ENCODE measurements at regions not wholly inside any gene's neighbourhood (a gene's known extent, or its start where the extent isn't known, plus 50 kb on each side); places are given as distances from the start of the nearest gene placed in this dataset.

DNA sequence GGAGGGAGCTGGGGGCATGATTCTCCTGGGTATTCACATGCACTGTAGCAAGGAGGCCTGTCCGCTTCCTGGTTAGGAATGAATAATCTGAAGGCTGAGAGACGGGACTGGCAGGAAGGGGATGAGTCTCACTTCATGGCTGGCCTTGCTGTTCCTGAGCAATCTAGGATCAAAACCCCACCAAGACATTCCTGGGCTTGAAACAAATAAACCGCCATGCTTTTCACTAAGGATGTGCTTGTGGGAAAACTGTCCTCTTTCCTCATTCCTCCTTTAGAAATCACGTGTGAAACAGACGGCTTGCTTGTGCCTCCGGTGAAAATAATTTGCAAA, 132.8 kb downstream of the MACROH2A1 start:
- Histone ChIP-seq H3K23ac (ENCODE audit: low read depth, low read length, poor library complexity) (no peak overlapping the region), H3K14ac (ENCODE audit: low read length) (no peak overlapping the region), H2BK12ac (ENCODE audit: low read length) (no peak overlapping the region), H3K4me3 (ENCODE audit: low read length in 2 of 2) (no peak overlapping the region), H2AFZ (ENCODE audit: low read length) (no peak overlapping the region), H2BK15ac (ENCODE audit: low read length) (no peak overlapping the region), H3K27ac (replicated peaks; ENCODE audit: low read length) (no peak overlapping the region), H4K91ac (ENCODE audit: low read depth, low read length, poor library complexity) (no peak overlapping the region), H3K27me3 (ENCODE audit: control insufficient read depth in 3 of 3, insufficient read depth in 3 of 3, low read depth in 1 of 3, low read length in 3 of 3) (peaks cover 0 to 38% (median 2%) of the 10 kb centered on the region in 3 experiments), H3K9me3 (replicated peaks in 1 of 2; ENCODE audit: control insufficient read depth in 2 of 2, insufficient read depth in 1 of 2, low read depth in 1 of 2, low read length in 2 of 2) (no peaks in the 10 kb centered on the region), H3K4me1 (ENCODE audit: control insufficient read depth in 2 of 2, insufficient read depth in 1 of 2, low read depth in 1 of 2, low read length in 2 of 2) (peaks cover 0 to 2% of the 10 kb centered on the region in 2 donors), H2AK5ac (ENCODE audit: low read depth, low read length) (no peak overlapping the region), H4K8ac (ENCODE audit: low read depth, low read length) (no peak overlapping the region), H3K36me3 (replicated peaks in 1 of 2; ENCODE audit: control insufficient read depth in 2 of 2, insufficient read depth in 2 of 2, low read length in 2 of 2) (no peaks in the 10 kb centered on the region), H3K4ac (ENCODE audit: low read length) (no peak overlapping the region), H2BK120ac (ENCODE audit: low read depth, low read length) (no peak overlapping the region), H3K18ac (ENCODE audit: low read length) (peak overlapping the region; percentile 9), H3K79me1 (ENCODE audit: low read depth, low read length) (no peaks in the 10 kb centered on the region), H3K9ac (ENCODE audit: low read depth, low read length, poor library complexity) (no peak overlapping the region), H3K4me2 (ENCODE audit: insufficient read depth, low read length, poor library complexity, severe bottlenecking) (no peak overlapping the region), H2BK5ac (ENCODE audit: low read length) (no peak overlapping the region)
- WGBS, 2 donors (ENCODE audit: extremely low coverage in 2 of 2, insufficient read length in 2 of 2, insufficient replicate concordance in 1 of 2): no CpG with 5 or more reads among the region's 6 CpGs
- no peak for DNase-seq (ENCODE audit: low spot score)

DNA sequence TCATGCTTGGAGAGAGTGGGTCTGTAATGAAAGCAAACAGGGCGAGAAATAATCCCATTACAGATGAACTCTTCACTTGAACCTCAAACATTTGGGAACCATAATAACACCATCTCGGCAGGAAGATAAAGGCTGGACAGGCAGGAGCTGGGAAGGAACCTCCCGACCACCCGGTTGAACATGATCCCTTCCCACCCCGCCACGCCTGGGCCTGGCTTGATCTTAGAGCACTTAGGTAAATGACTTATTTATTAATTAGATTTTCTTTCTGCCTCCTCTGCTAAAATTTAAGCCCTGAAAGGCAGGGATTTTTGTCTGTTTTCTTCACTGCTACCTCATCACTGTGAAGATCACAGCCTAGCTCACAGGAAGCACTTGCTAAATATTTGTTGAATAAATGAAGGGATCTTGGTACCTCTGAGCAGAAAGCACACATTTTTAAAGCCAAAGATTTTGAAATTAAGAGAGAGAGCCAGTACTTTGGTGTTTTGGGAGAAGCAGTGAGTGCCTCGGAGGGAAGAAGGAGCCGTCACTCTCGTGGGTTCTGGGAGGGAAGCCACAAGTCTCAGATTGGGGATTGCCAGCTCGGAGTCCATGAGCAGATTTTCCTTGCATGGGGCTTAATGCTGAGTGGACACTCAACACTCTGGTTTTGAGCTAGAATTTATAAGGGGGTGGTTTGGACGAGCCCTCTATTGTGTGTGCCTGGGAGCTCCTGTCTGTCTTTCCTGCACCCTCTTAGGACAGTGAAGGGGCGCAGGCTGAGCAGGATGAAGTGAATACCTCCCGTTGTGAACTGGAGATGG, 133.3 kb downstream of the MACROH2A1 start:
- Histone ChIP-seq H3K27me3 (ENCODE audit: control insufficient read depth in 3 of 3, insufficient read depth in 3 of 3, low read depth in 1 of 3, low read length in 3 of 3) (peaks cover 0 to 38% (median 2%) of the 10 kb centered on the region in 3 experiments), H3K4ac (ENCODE audit: low read length) (no peak overlapping the region), H2BK5ac (ENCODE audit: low read length) (no peak overlapping the region), H3K4me2 (ENCODE audit: insufficient read depth, low read length, poor library complexity, severe bottlenecking) (no peak overlapping the region), H3K23ac (ENCODE audit: low read depth, low read length, poor library complexity) (no peak overlapping the region), H4K8ac (ENCODE audit: low read depth, low read length) (no peak overlapping the region), H4K91ac (ENCODE audit: low read depth, low read length, poor library complexity) (no peak overlapping the region), H3K9me3 (replicated peaks in 1 of 2; ENCODE audit: control insufficient read depth in 2 of 2, insufficient read depth in 1 of 2, low read depth in 1 of 2, low read length in 2 of 2) (no peaks in the 10 kb centered on the region), H3K14ac (ENCODE audit: low read length) (no peak overlapping the region), H2BK12ac (ENCODE audit: low read length) (no peak overlapping the region), H3K18ac (ENCODE audit: low read length) (peak overlapping the region; percentile 9), H3K27ac (replicated peaks; ENCODE audit: low read length) (no peak overlapping the region), H3K79me1 (ENCODE audit: low read depth, low read length) (no peaks in the 10 kb centered on the region), H2BK15ac (ENCODE audit: low read length) (no peak overlapping the region), H3K4me3 (ENCODE audit: low read length in 2 of 2) (no peak overlapping the region), H2AFZ (ENCODE audit: low read length) (no peak overlapping the region), H3K9ac (ENCODE audit: low read depth, low read length, poor library complexity) (no peak overlapping the region), H3K36me3 (replicated peaks in 1 of 2; ENCODE audit: control insufficient read depth in 2 of 2, insufficient read depth in 2 of 2, low read length in 2 of 2) (no peaks in the 10 kb centered on the region), H2AK5ac (ENCODE audit: low read depth, low read length) (no peak overlapping the region), H2BK120ac (ENCODE audit: low read depth, low read length) (no peak overlapping the region), H3K4me1 (ENCODE audit: control insufficient read depth in 2 of 2, insufficient read depth in 1 of 2, low read depth in 1 of 2, low read length in 2 of 2) (peaks cover 0 to 2% of the 10 kb centered on the region in 2 donors)
- WGBS, 2 donors (ENCODE audit: extremely low coverage in 2 of 2, insufficient read length in 2 of 2, insufficient replicate concordance in 1 of 2): no CpG with 5 or more reads among the region's 13 CpGs
- no peak for DNase-seq (ENCODE audit: low spot score)

DNA sequence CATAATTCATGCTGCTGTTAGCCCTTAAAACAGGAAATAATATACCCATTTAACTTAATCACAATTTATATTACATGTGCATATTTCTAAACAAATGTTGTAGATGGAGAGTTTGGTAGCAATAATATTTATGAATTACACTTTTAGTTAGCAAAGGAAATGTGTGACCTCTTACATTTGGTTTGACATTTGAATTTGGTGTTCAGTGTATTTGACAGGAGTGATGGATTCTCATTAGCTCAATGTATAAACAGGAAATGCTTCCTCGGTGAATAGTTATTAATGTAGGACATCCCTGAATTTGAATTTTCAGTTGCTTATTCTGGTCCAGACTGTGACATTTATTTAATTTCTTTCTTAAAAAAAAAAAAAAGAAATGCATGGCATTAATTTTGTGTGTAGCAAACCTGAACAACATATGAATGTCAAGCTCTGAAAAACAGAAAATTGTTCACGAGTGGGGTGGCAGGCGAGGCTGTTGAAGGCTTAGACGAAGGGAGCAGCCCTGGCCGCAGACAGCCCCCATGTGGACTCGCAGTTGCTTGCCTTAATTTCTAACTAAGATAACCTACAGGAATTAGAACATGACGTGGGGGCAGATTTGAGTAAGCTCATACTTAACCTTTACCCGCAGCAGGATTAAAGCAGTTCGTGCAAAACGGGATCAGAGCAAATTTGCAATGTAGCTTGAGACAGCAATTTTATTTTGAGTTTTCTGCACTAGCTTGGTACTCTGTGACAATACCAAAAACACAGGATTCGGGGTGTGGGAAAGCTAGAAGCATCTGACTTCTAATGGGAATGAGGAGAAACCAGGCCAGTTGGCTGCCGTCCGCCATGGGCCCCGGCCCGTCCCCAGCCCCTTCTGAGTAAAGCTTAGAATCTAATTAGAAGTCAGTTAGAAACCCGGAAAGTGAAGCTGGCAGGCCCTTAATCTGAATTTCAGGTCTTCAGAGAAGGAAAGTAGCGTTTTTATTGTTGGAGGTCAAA, 134.3 kb downstream of the MACROH2A1 start:
- H3K4ac ChIP-seq (ENCODE audit: low read length): no peak overlapping the region
- H3K4me3 ChIP-seq (ENCODE audit: low read length in 2 of 2): no peak overlapping the region
- no peak overlapping the region for H2AK5ac ChIP-seq (ENCODE audit: low read depth, low read length)
- H3K27me3 ChIP-seq (ENCODE audit: control insufficient read depth in 3 of 3, insufficient read depth in 3 of 3, low read depth in 1 of 3, low read length in 3 of 3): peaks cover 0 to 38% (median 2%) of the 10 kb centered on the region in 3 experiments
- H3K4me2 ChIP-seq (ENCODE audit: insufficient read depth, low read length, poor library complexity, severe bottlenecking): no peak overlapping the region
- no CpG with 5 or more reads among the region's 17 CpGs for WGBS, 2 donors (ENCODE audit: extremely low coverage in 2 of 2, insufficient read length in 2 of 2, insufficient replicate concordance in 1 of 2)
- H3K27ac ChIP-seq (replicated peaks; ENCODE audit: low read length): no peak overlapping the region
- no peak overlapping the region for H2BK12ac ChIP-seq (ENCODE audit: low read length)
- H3K79me1 ChIP-seq (ENCODE audit: low read depth, low read length): no peaks in the 10 kb centered on the region
- no peak overlapping the region for H4K91ac ChIP-seq (ENCODE audit: low read depth, low read length, poor library complexity)
- no peak overlapping the region for H2BK15ac ChIP-seq (ENCODE audit: low read length)
- no peak overlapping the region for H3K9ac ChIP-seq (ENCODE audit: low read depth, low read length, poor library complexity)
- H3K36me3 ChIP-seq (replicated peaks in 1 of 2; ENCODE audit: control insufficient read depth in 2 of 2, insufficient read depth in 2 of 2, low read length in 2 of 2): no peaks in the 10 kb centered on the region
- H3K4me1 ChIP-seq (ENCODE audit: control insufficient read depth in 2 of 2, insufficient read depth in 1 of 2, low read depth in 1 of 2, low read length in 2 of 2): peaks cover 0 to 2% of the 10 kb centered on the region in 2 donors
- DNase-seq (ENCODE audit: low spot score): no peak
- no peaks in the 10 kb centered on the region for H3K9me3 ChIP-seq (replicated peaks in 1 of 2; ENCODE audit: control insufficient read depth in 2 of 2, insufficient read depth in 1 of 2, low read depth in 1 of 2, low read length in 2 of 2)
- no peak overlapping the region for H2AFZ ChIP-seq (ENCODE audit: low read length)
- H3K14ac ChIP-seq (ENCODE audit: low read length): no peak overlapping the region
- H3K23ac ChIP-seq (ENCODE audit: low read depth, low read length, poor library complexity): no peak overlapping the region
- H2BK120ac ChIP-seq (ENCODE audit: low read depth, low read length): no peak overlapping the region
- no peak overlapping the region for H2BK5ac ChIP-seq (ENCODE audit: low read length)
- H4K8ac ChIP-seq (ENCODE audit: low read depth, low read length): no peak overlapping the region
- no peak overlapping the region for H3K18ac ChIP-seq (ENCODE audit: low read length)

Measured in neuronal stem cell (in vitro differentiated cells).